GM23338 (cell line): ENCODE measurements at regions not wholly inside any gene's neighbourhood (a gene's known extent, or its start where the extent isn't known, plus 50 kb on each side); places are given as distances from the start of the nearest gene placed in this dataset.

Source experiments
- ATAC-seq: fragments of 200-7000 bp; cut with Tn5 transposase; 3 replicates; pipeline ENCODE4 v1.9.1; 2020
- DNase-seq: peaks from one replicate; pipeline ENCODE4 v3.0.0-alpha.2; 2015; ENCODE audit warnings: low spot score
- H2AFZ ChIP-seq: fragments of 200-600 bp; sonication (generic); 2 replicates; pipeline ENCODE4 v1.8.0; 2016; ENCODE audit warnings: antibody characterized with exemption, mild to moderate bottlenecking, moderate library complexity
- H3F3A ChIP-seq: fragments of 200-600 bp; sonication (generic); replicated peaks from 2 replicates; pipeline ENCODE4 v1.8.0; 2017; ENCODE audit warnings: antibody characterized with exemption, mixed run types, low read depth
- H3K27ac ChIP-seq: fragments of 200-600 bp; sonication (generic); 2 replicates; pipeline ENCODE4 v1.6.1; 2016; ENCODE audit warnings: low read depth
- H3K27me3 ChIP-seq: fragments of 200-600 bp; sonication (generic); 2 replicates; pipeline ENCODE4 v1.8.0; 2016; ENCODE audit warnings: mild to moderate bottlenecking, mixed run types, moderate library complexity; ENCODE audit not compliant: insufficient read depth
- H3K36me3 ChIP-seq: fragments of 200-600 bp; sonication (generic); 2 replicates; pipeline ENCODE4 v1.8.0; 2016; ENCODE audit warnings: mild to moderate bottlenecking; ENCODE audit not compliant: insufficient read depth
- H3K4me1 ChIP-seq: fragments of 200-600 bp; sonication (generic); 2 replicates; pipeline ENCODE4 v1.8.0; 2016; ENCODE audit warnings: mild to moderate bottlenecking, moderate library complexity; ENCODE audit not compliant: insufficient read depth
- H3K4me2 ChIP-seq: fragments of 200-600 bp; sonication (generic); 2 replicates; pipeline ENCODE4 v1.7.1; 2017; ENCODE audit warnings: mixed run types
- H3K4me3 ChIP-seq: fragments of 200-600 bp; sonication (generic); 2 replicates; pipeline ENCODE4 v1.6.1; 2016; ENCODE audit warnings: mixed run types
- H3K79me2 ChIP-seq: fragments of 200-600 bp; sonication (generic); replicated peaks from 2 replicates; pipeline ENCODE4 v1.8.0; 2017; ENCODE audit warnings: mild to moderate bottlenecking; ENCODE audit not compliant: insufficient read depth
- H3K9me2 ChIP-seq: fragments of 200-600 bp; sonication (generic); 2 replicates; pipeline ENCODE4 v1.8.0; 2017; ENCODE audit not compliant: insufficient read depth
- H4K20me1 ChIP-seq: fragments of 200-600 bp; sonication (generic); replicated peaks from 2 replicates; pipeline ENCODE4 v1.8.0; 2017; ENCODE audit warnings: mild to moderate bottlenecking; ENCODE audit not compliant: insufficient read depth
- H3K27ac Mint-ChIP-seq: 2 replicates; pipeline ENCODE4 v1.8.0; 2020; ENCODE audit warnings: inconsistent platforms, mild to moderate bottlenecking, moderate library complexity, mixed read lengths
- H3K27me3 Mint-ChIP-seq: 3 replicates; pipeline ENCODE4 v1.8.0; 2022; ENCODE audit warnings: low read depth, mild to moderate bottlenecking, moderate library complexity, mixed read lengths, inconsistent platforms; ENCODE audit not compliant: insufficient read depth, poor library complexity
- H3K36me3 Mint-ChIP-seq: 3 replicates; pipeline ENCODE4 v1.8.0; 2021; ENCODE audit warnings: low read depth, mild to moderate bottlenecking, inconsistent platforms, moderate library complexity, mixed read lengths
- H3K4me1 Mint-ChIP-seq: 3 replicates; pipeline ENCODE4 v1.8.0; 2020; ENCODE audit warnings: mild to moderate bottlenecking, inconsistent platforms, mixed read lengths
- H3K4me3 Mint-ChIP-seq: 3 replicates; pipeline ENCODE4 v1.8.0; 2021; ENCODE audit warnings: moderate library complexity, mild to moderate bottlenecking, inconsistent platforms, mixed read lengths
- H3K9me3 Mint-ChIP-seq: 3 replicates; pipeline ENCODE4 v1.8.0; 2020; ENCODE audit warnings: moderate library complexity, mild to moderate bottlenecking, inconsistent platforms, mixed read lengths
- CREB1 ChIP-seq: fragments of 250-450 bp; sonication (Bioruptor Pico); IDR thresholded peaks from 2 replicates; pipeline ENCODE4 v1.5.0; 2020; ENCODE audit warnings: low read depth, mild to moderate bottlenecking, moderate library complexity
- CTCF ChIP-seq, 2 experiments: fragments of 200-600 bp in 1 of 2; sonication (generic) in 1 of 2; conservative IDR thresholded peaks; 2 replicates each; pipeline versions ENCODE4 v1.5.1 to v1.6.1; 2016 to 2017; ENCODE audit warnings: antibody characterized with exemption in 2 of 2, low read depth in 2 of 2, mild to moderate bottlenecking in 2 of 2, moderate library complexity in 1 of 2
- ETS1 ChIP-seq: IDR thresholded peaks from 2 replicates; pipeline ENCODE4 v1.6.1; 2016; ENCODE audit warnings: antibody characterized with exemption
- EZH2 ChIP-seq: fragments of 200-600 bp; sonication (generic); IDR thresholded peaks from one replicate; pipeline ENCODE4 v1.8.0; 2017; ENCODE audit warnings: antibody characterized with exemption, mild to moderate bottlenecking, low read depth; ENCODE audit not compliant: unreplicated experiment
- EZH2phosphoT487 ChIP-seq: fragments of 200-600 bp; sonication (generic); IDR thresholded peaks from one replicate; pipeline ENCODE4 v1.8.1; 2018; ENCODE audit warnings: antibody characterized with exemption; ENCODE audit not compliant: unreplicated experiment
- JUNB ChIP-seq: IDR thresholded peaks from one replicate; pipeline ENCODE4 v1.6.1; 2016; ENCODE audit warnings: antibody characterized with exemption; ENCODE audit not compliant: unreplicated experiment
- NANOG ChIP-seq: IDR thresholded peaks from 2 replicates; pipeline ENCODE4 v1.6.1; 2016; ENCODE audit warnings: antibody characterized with exemption, borderline replicate concordance
- POLR2AphosphoS5 ChIP-seq: IDR thresholded peaks from 2 replicates; pipeline ENCODE4 v1.6.1; 2016; ENCODE audit warnings: antibody characterized with exemption, low read depth
- STAT1 ChIP-seq: IDR thresholded peaks from one replicate; pipeline ENCODE4 v1.6.1; 2016; ENCODE audit warnings: antibody characterized with exemption; ENCODE audit not compliant: unreplicated experiment
- ZNF114 ChIP-seq: fragments of 250-450 bp; sonication (Bioruptor Pico); IDR thresholded peaks from 2 replicates; pipeline ENCODE4 v1.5.0; 2020; ENCODE audit warnings: mild to moderate bottlenecking, moderate library complexity
- ZNF462 ChIP-seq: fragments of 250-450 bp; sonication (Bioruptor Pico); IDR thresholded peaks from 2 replicates; pipeline ENCODE4 v1.5.0; 2020; ENCODE audit warnings: mild to moderate bottlenecking, moderate library complexity
- TF ChIP-seq, protein P1 (sequence below): IDR thresholded peaks from one replicate; pipeline ENCODE4 v1.6.1; 2018; ENCODE audit warnings: antibody characterized with exemption; ENCODE audit not compliant: unreplicated experiment

GRCh38 chr13:68047889-68048288, 817.8 kb upstream of the PCDH9 start (continued):
- no peak for TF ChIP-seq ETS1
- TF ChIP-seq EZH2phosphoT487, result no peak
- TF ChIP-seq, protein P1, sequence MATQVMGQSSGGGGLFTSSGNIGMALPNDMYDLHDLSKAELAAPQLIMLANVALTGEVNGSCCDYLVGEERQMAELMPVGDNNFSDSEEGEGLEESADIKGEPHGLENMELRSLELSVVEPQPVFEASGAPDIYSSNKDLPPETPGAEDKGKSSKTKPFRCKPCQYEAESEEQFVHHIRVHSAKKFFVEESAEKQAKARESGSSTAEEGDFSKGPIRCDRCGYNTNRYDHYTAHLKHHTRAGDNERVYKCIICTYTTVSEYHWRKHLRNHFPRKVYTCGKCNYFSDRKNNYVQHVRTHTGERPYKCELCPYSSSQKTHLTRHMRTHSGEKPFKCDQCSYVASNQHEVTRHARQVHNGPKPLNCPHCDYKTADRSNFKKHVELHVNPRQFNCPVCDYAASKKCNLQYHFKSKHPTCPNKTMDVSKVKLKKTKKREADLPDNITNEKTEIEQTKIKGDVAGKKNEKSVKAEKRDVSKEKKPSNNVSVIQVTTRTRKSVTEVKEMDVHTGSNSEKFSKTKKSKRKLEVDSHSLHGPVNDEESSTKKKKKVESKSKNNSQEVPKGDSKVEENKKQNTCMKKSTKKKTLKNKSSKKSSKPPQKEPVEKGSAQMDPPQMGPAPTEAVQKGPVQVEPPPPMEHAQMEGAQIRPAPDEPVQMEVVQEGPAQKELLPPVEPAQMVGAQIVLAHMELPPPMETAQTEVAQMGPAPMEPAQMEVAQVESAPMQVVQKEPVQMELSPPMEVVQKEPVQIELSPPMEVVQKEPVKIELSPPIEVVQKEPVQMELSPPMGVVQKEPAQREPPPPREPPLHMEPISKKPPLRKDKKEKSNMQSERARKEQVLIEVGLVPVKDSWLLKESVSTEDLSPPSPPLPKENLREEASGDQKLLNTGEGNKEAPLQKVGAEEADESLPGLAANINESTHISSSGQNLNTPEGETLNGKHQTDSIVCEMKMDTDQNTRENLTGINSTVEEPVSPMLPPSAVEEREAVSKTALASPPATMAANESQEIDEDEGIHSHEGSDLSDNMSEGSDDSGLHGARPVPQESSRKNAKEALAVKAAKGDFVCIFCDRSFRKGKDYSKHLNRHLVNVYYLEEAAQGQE, result no peak
- TF ChIP-seq NANOG, result no peak
- no peak for TF ChIP-seq STAT1

DNA sequence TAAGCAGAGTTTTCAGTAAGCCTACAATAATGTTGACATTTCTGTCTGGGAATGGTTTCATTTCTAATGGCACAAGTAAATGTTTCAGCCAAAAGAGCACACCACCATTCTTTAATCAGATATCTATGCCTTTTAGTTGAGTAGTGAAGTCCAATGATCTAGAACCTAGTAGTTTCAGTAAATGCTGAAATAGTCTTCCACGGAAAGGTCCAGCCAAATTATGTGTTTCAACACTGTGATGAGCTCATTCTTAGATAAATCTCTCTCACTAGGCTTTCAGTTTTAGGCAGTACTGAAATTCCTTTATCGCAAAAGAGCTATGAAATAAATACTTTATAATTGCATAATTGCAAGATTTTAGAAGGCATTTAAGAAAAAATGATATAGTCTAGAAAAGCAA, 816.8 kb upstream of the PCDH9 start:
- Histone ChIP-seq H2AFZ (no peak overlapping the region), H3K4me3 (no peak overlapping the region), H3K36me3 (no peaks in the 10 kb centered on the region), H3K27me3 (no peaks in the 10 kb centered on the region), H4K20me1 (no peaks in the 10 kb centered on the region), H3K79me2 (no peaks in the 10 kb centered on the region), H3K27ac (no peak overlapping the region), H3K4me2 (no peak overlapping the region), H3K4me1 (no peaks in the 10 kb centered on the region; the same call in 1 of the 2 replicates), H3K9me2 (no peaks in the 10 kb centered on the region), H3F3A (no peaks in the 10 kb centered on the region)
- no peaks in the 10 kb centered on the region for H3K27me3 Mint-ChIP-seq
- ATAC-seq (no peak), DNase-seq (no peak)
- no peaks in the 10 kb centered on the region; the same call in 2 of the 3 replicates for H3K9me3 Mint-ChIP-seq
- H3K4me3 Mint-ChIP-seq, result no peak overlapping the region
- no peaks in the 10 kb centered on the region for H3K36me3 Mint-ChIP-seq
- H3K4me1 Mint-ChIP-seq, result peaks cover 5% of the 10 kb centered on the region; the same call in 1 of the 3 replicates
- no peak overlapping the region for H3K27ac Mint-ChIP-seq
- TF ChIP-seq ETS1 (no peak), CREB1 (CRISPR knock-in tag) (no peak), EZH2phosphoT487 (no peak), JUNB (no peak), ZNF114 (CRISPR knock-in tag) (no peak), NANOG (no peak), STAT1 (no peak), ZNF462 (CRISPR knock-in tag) (no peak), CTCF (conservative IDR thresholded peaks at IDR 0.05; ENCODE audit: low read depth in 2 of 2) (no peak), EZH2 (no peak), POLR2AphosphoS5 (no peak)
